K562 (cell line): ENCODE measurements at regions not wholly inside any gene's neighbourhood (a gene's known extent, or its start where the extent isn't known, plus 50 kb on each side); places are given as distances from the start of the nearest gene placed in this dataset.

Experiments used
- CREB5 ChIP-seq: fragments of 250-450 bp; sonication (Bioruptor Pico); IDR thresholded peaks from 2 replicates; pipeline ENCODE4 v1.5.0; 2020; ENCODE audit warnings: mild to moderate bottlenecking
- CTCF ChIP-seq, 3 experiments: IDR thresholded peaks in 2 of 3; conservative IDR thresholded peaks in 1 of 3; 2 replicates each; pipeline ENCODE4 v1.5.1; 2011 to 2012; ENCODE audit warnings: low read length in 3 of 3, mild to moderate bottlenecking in 3 of 3, control low read depth in 2 of 3, improper control_type of control experiment in 1 of 3, inconsistent platforms in 1 of 3, low read depth in 1 of 3, mixed read lengths in 1 of 3, moderate library complexity in 1 of 3; ENCODE audit not compliant: insufficient read depth in 2 of 3
- IRF1 ChIP-seq: sonication (generic); formaldehyde crosslinking; IDR thresholded peaks from 2 replicates; pipeline ENCODE4 v1.8.0; 2022; ENCODE audit warnings: missing genetic modification reagents, mild to moderate bottlenecking, borderline replicate concordance
- POU5F1 ChIP-seq: fragments of 150-350 bp; IDR thresholded peaks from 2 replicates; pipeline ENCODE4 v1.6.1; 2014; ENCODE audit warnings: borderline replicate concordance, low read length, low read depth, mild to moderate bottlenecking; ENCODE audit not compliant: partially characterized antibody
- SIN3A ChIP-seq, 2 experiments: fragments of 150-350 bp in 1 of 2; IDR thresholded peaks; 2 replicates each; pipeline ENCODE4 v1.6.1; 2011 to 2016; ENCODE audit warnings: borderline replicate concordance in 2 of 2, low read depth in 2 of 2, low read length in 2 of 2, mild to moderate bottlenecking in 2 of 2, moderate library complexity in 2 of 2; ENCODE audit not compliant: control insufficient read depth in 1 of 2
- STAG1 ChIP-seq: sonication (generic); formaldehyde crosslinking; IDR thresholded peaks from 2 replicates; pipeline ENCODE4 v1.5.0; 2020; ENCODE audit warnings: missing genetic modification reagents, borderline replicate concordance
- ZBTB40 ChIP-seq, 2 experiments: fragments of 450-650 bp in 1 of 2; sonication (generic) in 1 of 2; formaldehyde crosslinking in 1 of 2; IDR thresholded peaks; 2 replicates each; pipeline versions ENCODE4 v1.7.1 to v1.9.0; 2016 to 2022; ENCODE audit warnings: inconsistent platforms in 1 of 2, mild to moderate bottlenecking in 1 of 2, missing genetic modification reagents in 1 of 2
- ZC3H11A ChIP-seq: IDR thresholded peaks from 2 replicates; pipeline ENCODE4 v1.6.1; 2012; ENCODE audit warnings: low read depth, low read length, improper control_type of control experiment

- TF ChIP-seq ZBTB40 (IDR thresholded peaks at IDR 0.05) = no peak
- no peak for TF ChIP-seq ZBTB40 (CRISPR knock-in tag; IDR thresholded peaks at IDR 0.05)
- TF ChIP-seq CTCF (IDR thresholded peaks at IDR 0.05 in 2 of 3, conservative IDR thresholded peaks at IDR 0.05 in 1 of 3; ENCODE audit: insufficient read depth in 2 of 3, low read depth in 1 of 3, low read length in 3 of 3) = no peak
- no peak for TF ChIP-seq CREB5 (CRISPR knock-in tag)
- TF ChIP-seq POU5F1 = no peak
- TF ChIP-seq STAG1 (CRISPR knock-in tag) = no peak
- no peak for TF ChIP-seq ZC3H11A
- no peak for TF ChIP-seq IRF1 (CRISPR knock-in tag)
- TF ChIP-seq SIN3A (IDR thresholded peaks at IDR 0.05; ENCODE audit: borderline replicate concordance in 2 of 2, control insufficient read depth in 1 of 2, low read depth in 2 of 2, low read length in 2 of 2) = no peak
Measured at GRCh38 chr1:36733748-36734147, 251.0 kb upstream of the CSF3R start (continued).
